Cardiac septum (tissue), 1 donor: ENCODE measurements at regions not wholly inside any gene's neighbourhood (a gene's known extent, or its start where the extent isn't known, plus 50 kb on each side); places are given as distances from the start of the nearest gene placed in this dataset.
"Not testable (repeated sequence)": the region's sequence is repeated elsewhere in the genome, so short reads cannot be mapped to it uniquely, and the experiment has no call there.

Experiments
- DNase-seq: peaks from one replicate; pipeline ENCODE4 v3.0.0-alpha.2; 2020; ENCODE audit warnings: low spot score
- intact Hi-C: fragments of 100-400 bp; cut with DNase I; formaldehyde crosslinking; loops from one replicate; pipeline ENCODE4 v1.14.0; 2022
- donor health status: DM: no; HTN: no; CAD: no.

GRCh38 chr5:13179407-13180087 is 764.9 kb downstream of the DNAH5 start:
- DNase-seq = no peak

GRCh38 chr5:13143630-13144029 is 800.9 kb downstream of the DNAH5 start:
- intact Hi-C loops = no loop called here

More at GRCh38 chr5:13179407-13180087, 764.9 kb downstream of the DNAH5 start:
- intact Hi-C loops = no loop called here

GRCh38 chr5:13143214-13143613 is 801.3 kb downstream of the DNAH5 start:
- intact Hi-C loops = no loop called here
- no peak for DNase-seq

More at GRCh38 chr5:13143630-13144029, 800.9 kb downstream of the DNAH5 start:
- no peak for DNase-seq

- intact Hi-C loops = no loop called here
- DNase-seq = no peak
These were observed 810.5 kb downstream of the DNAH5 start for GRCh38 chr5:13133951-13134350.

GRCh38 chr5:13115476-13115875 is 829.0 kb downstream of the DNAH5 start:
- intact Hi-C loops = no loop called here
- no peak for DNase-seq

- intact Hi-C loops = no loop called here
These were observed 836.2 kb downstream of the DNAH5 start for GRCh38 chr5:13108265-13108664.

GRCh38 chr5:13107537-13107936 is 837.0 kb downstream of the DNAH5 start:
- DNase-seq = no peak

More at GRCh38 chr5:13108265-13108664, 836.2 kb downstream of the DNAH5 start:
- DNase-seq = no peak

GRCh38 chr5:13081116-13081515 is 863.4 kb downstream of the DNAH5 start:
- no peak for DNase-seq
- intact Hi-C loops = no loop called here

More at GRCh38 chr5:13107537-13107936, 837.0 kb downstream of the DNAH5 start:
- intact Hi-C loops = no loop called here

GRCh38 chr5:13072936-13073335 is 871.6 kb downstream of the DNAH5 start:
- intact Hi-C loops, DNase-seq: not testable (repeated sequence)

- no peak for DNase-seq
- intact Hi-C loops = no loop called here
These were observed 881.4 kb downstream of the DNAH5 start for GRCh38 chr5:13063088-13063487.

- no peak for DNase-seq
- intact Hi-C loops = no loop called here
These were observed 898.5 kb downstream of the DNAH5 start for GRCh38 chr5:13045897-13046551.

- DNase-seq = no peak
- intact Hi-C loops = no loop called here
These were observed 910.4 kb downstream of the DNAH5 start for GRCh38 chr5:13034061-13034460.

- intact Hi-C loops = no loop called here
- no peak for DNase-seq
These were observed 915.3 kb downstream of the DNAH5 start for GRCh38 chr5:13029211-13029610.

GRCh38 chr5:13027874-13028273 is 916.6 kb downstream of the DNAH5 start:
- intact Hi-C loops = no loop called here
- no peak for DNase-seq

- DNase-seq = no peak
- intact Hi-C loops = no loop called here
These were observed 924.8 kb downstream of the DNAH5 start for GRCh38 chr5:13019729-13020128.

GRCh38 chr5:13003457-13003856 is 941.0 kb downstream of the DNAH5 start:
- DNase-seq = no peak
- intact Hi-C loops = no loop called here

GRCh38 chr5:12999667-13000066 is 944.8 kb downstream of the DNAH5 start:
- no peak for DNase-seq
- intact Hi-C loops = no loop called here

- no peak for DNase-seq
- intact Hi-C loops = no loop called here
These were observed 959.3 kb downstream of the DNAH5 start for GRCh38 chr5:12985142-12985541.

- intact Hi-C loops = no loop called here
- no peak for DNase-seq
These were observed 969.6 kb downstream of the DNAH5 start for GRCh38 chr5:12974856-12975255.

GRCh38 chr5:12965804-12966203 is 978.7 kb downstream of the DNAH5 start:
- no peak for DNase-seq
- intact Hi-C loops = no loop called here

GRCh38 chr5:12959713-12960112 is 984.8 kb downstream of the DNAH5 start:
- intact Hi-C loops = no loop called here
- no peak for DNase-seq
